ENCODE measurements at regions not wholly inside any gene's neighbourhood (a gene's known extent, or its start where the extent isn't known, plus 50 kb on each side); places are given as distances from the start of the nearest gene placed in this dataset.

DNA sequence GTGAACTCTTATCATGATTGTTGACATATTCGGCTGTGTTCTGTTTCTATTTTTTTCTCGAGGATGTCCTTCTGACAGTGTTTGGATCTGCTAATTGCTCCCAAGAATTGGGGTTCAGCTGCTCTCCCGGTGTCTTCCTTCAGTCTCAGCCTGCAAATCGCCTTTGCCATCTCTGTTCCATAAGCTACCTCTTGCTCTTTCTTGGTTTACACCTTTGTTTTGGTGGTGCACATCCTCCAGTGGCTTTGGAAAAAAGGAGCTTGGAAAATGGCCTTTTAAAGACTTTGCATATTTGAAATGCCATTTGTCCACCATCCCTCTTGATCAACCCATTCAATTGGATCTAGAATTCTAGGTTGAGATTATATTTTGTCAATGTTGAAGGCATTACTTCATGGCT is 137.2 kb downstream of the URI1 start:
- TF ChIP-seq POLR2AphosphoS5 (IDR thresholded peaks at IDR 0.05; ENCODE audit: low read length) (no peak), POLR2A (IDR thresholded peaks at IDR 0.05; ENCODE audit: low read depth, low read length) (no peak), DPF2 (IDR thresholded peaks at IDR 0.05) (no peak)
- TF ChIP-seq, protein P1, sequence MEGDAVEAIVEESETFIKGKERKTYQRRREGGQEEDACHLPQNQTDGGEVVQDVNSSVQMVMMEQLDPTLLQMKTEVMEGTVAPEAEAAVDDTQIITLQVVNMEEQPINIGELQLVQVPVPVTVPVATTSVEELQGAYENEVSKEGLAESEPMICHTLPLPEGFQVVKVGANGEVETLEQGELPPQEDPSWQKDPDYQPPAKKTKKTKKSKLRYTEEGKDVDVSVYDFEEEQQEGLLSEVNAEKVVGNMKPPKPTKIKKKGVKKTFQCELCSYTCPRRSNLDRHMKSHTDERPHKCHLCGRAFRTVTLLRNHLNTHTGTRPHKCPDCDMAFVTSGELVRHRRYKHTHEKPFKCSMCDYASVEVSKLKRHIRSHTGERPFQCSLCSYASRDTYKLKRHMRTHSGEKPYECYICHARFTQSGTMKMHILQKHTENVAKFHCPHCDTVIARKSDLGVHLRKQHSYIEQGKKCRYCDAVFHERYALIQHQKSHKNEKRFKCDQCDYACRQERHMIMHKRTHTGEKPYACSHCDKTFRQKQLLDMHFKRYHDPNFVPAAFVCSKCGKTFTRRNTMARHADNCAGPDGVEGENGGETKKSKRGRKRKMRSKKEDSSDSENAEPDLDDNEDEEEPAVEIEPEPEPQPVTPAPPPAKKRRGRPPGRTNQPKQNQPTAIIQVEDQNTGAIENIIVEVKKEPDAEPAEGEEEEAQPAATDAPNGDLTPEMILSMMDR (IDR thresholded peaks at IDR 0.05 in 2 of 3, conservative IDR thresholded peaks at IDR 0.05 in 1 of 3; ENCODE audit: control insufficient read depth in 2 of 3, extremely low read depth in 1 of 3, insufficient read depth in 1 of 3, low read depth in 3 of 3, low read length in 3 of 3) = no peak
